Esophagus muscularis mucosa (tissue), 4 donors: ENCODE measurements at regions not wholly inside any gene's neighbourhood (a gene's known extent, or its start where the extent isn't known, plus 50 kb on each side); places are given as distances from the start of the nearest gene placed in this dataset.

ENCODE experiments used
- CTCF ChIP-seq, 3 experiments: fragments of 200-600 bp in 2 of 3; fragments of 450-650 bp in 1 of 3; sonication (generic) in 2 of 3; IDR thresholded peaks; one replicate each; pipeline ENCODE4 v1.5.1; 2017 to 2019; ENCODE audit warnings: antibody characterized with exemption in 3 of 3, mild to moderate bottlenecking in 2 of 3, moderate library complexity in 1 of 3
- EP300 ChIP-seq: sonication (generic); formaldehyde crosslinking; IDR thresholded peaks from one replicate; pipeline ENCODE4 v1.6.1; 2017; ENCODE audit warnings: antibody characterized with exemption
- POLR2A ChIP-seq: fragments of 450-650 bp; IDR thresholded peaks from one replicate; pipeline ENCODE4 v1.6.1; 2017; ENCODE audit warnings: antibody characterized with exemption, moderate library complexity, mild to moderate bottlenecking, low read depth

GRCh38 chr1:78434351-78434750 lies 56.4 kb upstream of the PTGFR start:
- TF ChIP-seq POLR2A (no peak), CTCF (IDR thresholded peaks at IDR 0.05) (no peak), EP300 (no peak)
